ENCODE measurements at regions not wholly inside any gene's neighbourhood (a gene's known extent, or its start where the extent isn't known, plus 50 kb on each side); places are given as distances from the start of the nearest gene placed in this dataset.
"Not testable (repeated sequence)": the region's sequence is repeated elsewhere in the genome, so short reads cannot be mapped to it uniquely, and the experiment has no call there.

- Histone ChIP-seq H3K9me2 (replicated peaks; ENCODE audit: insufficient read depth, low read length) (no peaks in the 10 kb centered on the region), H3F3A (ENCODE audit: insufficient read depth, low read length) (no peaks in the 10 kb centered on the region), H3K79me2 (ENCODE audit: low read length) (no peaks in the 10 kb centered on the region), H3K4me1 (ENCODE audit: low read length) (no peaks in the 10 kb centered on the region), H3K4me2 (ENCODE audit: low read depth, low read length) (no peak overlapping the region), H3K4me3 (ENCODE audit: low read length) (no peak overlapping the region), H3K9me3 (replicated peaks; ENCODE audit: insufficient read depth, low read length) (no peaks in the 10 kb centered on the region), H4K20me1 (ENCODE audit: insufficient read depth, low read length) (no peaks in the 10 kb centered on the region), H2AFZ (ENCODE audit: low read length) (no peak overlapping the region), H3K27me3 (replicated peaks; ENCODE audit: insufficient read depth, low read length) (peaks cover 48% of the 10 kb centered on the region), H3K36me3 (replicated peaks; ENCODE audit: insufficient read depth, low read length) (no peaks in the 10 kb centered on the region), H3K9ac (ENCODE audit: low read length) (no peak overlapping the region), H3K27ac (ENCODE audit: low read length) (no peak overlapping the region)
- TF ChIP-seq EZH2phosphoT487 (IDR thresholded peaks at IDR 0.05; ENCODE audit: low read length) (no peak), CTCF (IDR thresholded peaks at IDR 0.05; ENCODE audit: low read length) (no peak), EZH2 (optimal IDR thresholded peaks at IDR 0.05; ENCODE audit: low read depth, low read length) (no peak)
- DNase-seq, result no peak
Measured at GRCh38 chr15:77863491-77864105, 213.9 kb downstream of the TBC1D2B start.

- no peak overlapping the region for H2AFZ ChIP-seq (ENCODE audit: low read length)
- no peak overlapping the region for H3K4me2 ChIP-seq (ENCODE audit: low read depth, low read length)
- H3K79me2 ChIP-seq (ENCODE audit: low read length), result no peaks in the 10 kb centered on the region
- H3K9me2 ChIP-seq (replicated peaks; ENCODE audit: insufficient read depth, low read length), result no peaks in the 10 kb centered on the region
- H3F3A ChIP-seq (ENCODE audit: insufficient read depth, low read length), result no peaks in the 10 kb centered on the region
- H3K4me3 ChIP-seq (ENCODE audit: low read length), result no peak overlapping the region
- H3K36me3 ChIP-seq (replicated peaks; ENCODE audit: insufficient read depth, low read length), result no peaks in the 10 kb centered on the region
- peaks cover 48% of the 10 kb centered on the region for H3K27me3 ChIP-seq (replicated peaks; ENCODE audit: insufficient read depth, low read length)
- no peak overlapping the region for H3K9ac ChIP-seq (ENCODE audit: low read length)
- H3K9me3 ChIP-seq (replicated peaks; ENCODE audit: insufficient read depth, low read length), result no peaks in the 10 kb centered on the region
- no peaks in the 10 kb centered on the region for H4K20me1 ChIP-seq (ENCODE audit: insufficient read depth, low read length)
- no peaks in the 10 kb centered on the region for H3K4me1 ChIP-seq (ENCODE audit: low read length)
- H3K27ac ChIP-seq (ENCODE audit: low read length), result no peak overlapping the region
- no peak for TF ChIP-seq EZH2 (optimal IDR thresholded peaks at IDR 0.05; ENCODE audit: low read depth, low read length)
- no peak for TF ChIP-seq EZH2phosphoT487 (IDR thresholded peaks at IDR 0.05; ENCODE audit: low read length)
- no peak for TF ChIP-seq CTCF (IDR thresholded peaks at IDR 0.05; ENCODE audit: low read length)
- DNase-seq, result no peak
Measured at GRCh38 chr15:77862651-77863104, 214.8 kb downstream of the TBC1D2B start.

GRCh38 chr15:77861997-77862635 lies 215.4 kb downstream of the TBC1D2B start:
- peaks cover 47% of the 10 kb centered on the region for H3K27me3 ChIP-seq (replicated peaks; ENCODE audit: insufficient read depth, low read length)
- H3K4me2 ChIP-seq (ENCODE audit: low read depth, low read length); H3K79me2 ChIP-seq (ENCODE audit: low read length); H3K9ac ChIP-seq (ENCODE audit: low read length); H3K27ac ChIP-seq (ENCODE audit: low read length); H3F3A ChIP-seq (ENCODE audit: insufficient read depth, low read length); H2AFZ ChIP-seq (ENCODE audit: low read length); H3K9me3 ChIP-seq (replicated peaks; ENCODE audit: insufficient read depth, low read length); H3K9me2 ChIP-seq (replicated peaks; ENCODE audit: insufficient read depth, low read length); DNase-seq; H3K36me3 ChIP-seq (replicated peaks; ENCODE audit: insufficient read depth, low read length); H4K20me1 ChIP-seq (ENCODE audit: insufficient read depth, low read length); H3K4me1 ChIP-seq (ENCODE audit: low read length); H3K4me3 ChIP-seq (ENCODE audit: low read length): not testable (repeated sequence)

- Histone ChIP-seq H3K9me3 (replicated peaks; ENCODE audit: insufficient read depth, low read length) (no peaks in the 10 kb centered on the region), H3K36me3 (replicated peaks; ENCODE audit: insufficient read depth, low read length) (no peaks in the 10 kb centered on the region), H3K27ac (ENCODE audit: low read length) (no peak overlapping the region), H3K79me2 (ENCODE audit: low read length) (no peaks in the 10 kb centered on the region), H3K4me2 (ENCODE audit: low read depth, low read length) (no peak overlapping the region), H3K9me2 (replicated peaks; ENCODE audit: insufficient read depth, low read length) (no peaks in the 10 kb centered on the region), H3K4me1 (ENCODE audit: low read length) (no peaks in the 10 kb centered on the region), H3F3A (ENCODE audit: insufficient read depth, low read length) (no peaks in the 10 kb centered on the region), H3K4me3 (ENCODE audit: low read length) (no peak overlapping the region), H3K27me3 (replicated peaks; ENCODE audit: insufficient read depth, low read length) (peaks cover 36% of the 10 kb centered on the region), H2AFZ (ENCODE audit: low read length) (no peak overlapping the region), H3K9ac (ENCODE audit: low read length) (no peak overlapping the region), H4K20me1 (ENCODE audit: insufficient read depth, low read length) (no peaks in the 10 kb centered on the region)
- TF ChIP-seq EZH2phosphoT487 (IDR thresholded peaks at IDR 0.05; ENCODE audit: low read length), result no peak
- TF ChIP-seq EZH2 (optimal IDR thresholded peaks at IDR 0.05; ENCODE audit: low read depth, low read length), result no peak
- no peak for TF ChIP-seq CTCF (IDR thresholded peaks at IDR 0.05; ENCODE audit: low read length)
- no peak for DNase-seq
Measured at GRCh38 chr15:77860071-77860691, 217.3 kb downstream of the TBC1D2B start.

Measured in MM.1S (cell line).